Esophagus muscularis mucosa (tissue), 4 donors: ENCODE measurements at regions not wholly inside any gene's neighbourhood (a gene's known extent, or its start where the extent isn't known, plus 50 kb on each side); places are given as distances from the start of the nearest gene placed in this dataset.

Source experiments
- CTCF ChIP-seq, 3 experiments: fragments of 200-600 bp in 2 of 3; fragments of 450-650 bp in 1 of 3; sonication (generic) in 2 of 3; IDR thresholded peaks; one replicate each; pipeline ENCODE4 v1.5.1; 2017 to 2019; ENCODE audit warnings: antibody characterized with exemption in 3 of 3, mild to moderate bottlenecking in 2 of 3, moderate library complexity in 1 of 3
- EP300 ChIP-seq: sonication (generic); formaldehyde crosslinking; IDR thresholded peaks from one replicate; pipeline ENCODE4 v1.6.1; 2017; ENCODE audit warnings: antibody characterized with exemption
- POLR2A ChIP-seq: fragments of 450-650 bp; IDR thresholded peaks from one replicate; pipeline ENCODE4 v1.6.1; 2017; ENCODE audit warnings: antibody characterized with exemption, moderate library complexity, mild to moderate bottlenecking, low read depth
- POLR2AphosphoS5 ChIP-seq, 2 donors: sonication (generic); formaldehyde crosslinking; IDR thresholded peaks; one replicate each; pipeline ENCODE4 v1.6.1; 2017; ENCODE audit warnings: antibody characterized with exemption in 2 of 2

DNA sequence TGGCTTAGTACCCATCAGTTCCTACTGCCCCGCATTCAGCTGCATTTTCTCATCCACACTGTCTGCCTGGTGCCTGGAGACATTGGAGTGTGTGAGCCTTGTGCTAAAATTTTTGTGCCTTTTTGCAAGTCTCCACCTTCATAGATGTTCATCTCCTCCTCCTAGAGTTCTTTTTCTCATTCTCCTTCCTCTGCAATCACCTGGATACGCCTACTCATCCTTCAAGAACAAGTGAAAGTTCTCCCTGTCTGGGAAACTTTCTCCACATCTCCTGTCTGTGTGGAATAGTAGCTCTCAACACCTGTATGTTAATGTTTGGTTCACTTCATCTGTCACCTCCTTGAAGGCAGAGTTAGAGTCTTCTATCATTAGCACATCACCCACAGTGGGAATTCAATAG, 125.7 kb upstream of the FBXL17 start:
- TF ChIP-seq POLR2A (no peak), CTCF (IDR thresholded peaks at IDR 0.05) (no peak), POLR2AphosphoS5 (IDR thresholded peaks at IDR 0.05) (no peak), EP300 (no peak)
